HG03378 (cell line): ENCODE measurements at regions not wholly inside any gene's neighbourhood (a gene's known extent, or its start where the extent isn't known, plus 50 kb on each side); places are given as distances from the start of the nearest gene placed in this dataset.

Source experiments
- ATAC-seq: cut with Tn5 transposase; IDR thresholded peaks from one replicate; pipeline ENCODE4 v1.9.1; 2021; ENCODE audit warnings: mild to moderate bottlenecking, moderate library complexity; ENCODE audit not compliant: unreplicated experiment

GRCh38 chr13:67867206-67867605 is 637.1 kb upstream of the PCDH9 start:
- ATAC-seq = no peak

- ATAC-seq = no peak
These were observed 630.2 kb upstream of the PCDH9 start for GRCh38 chr13:67860315-67860714.

- no peak for ATAC-seq
These were observed 629.8 kb upstream of the PCDH9 start for GRCh38 chr13:67859904-67860303.

GRCh38 chr13:67857581-67858310 is 627.6 kb upstream of the PCDH9 start:
- ATAC-seq = no peak

- ATAC-seq = no peak
These were observed 626.8 kb upstream of the PCDH9 start for GRCh38 chr13:67856955-67857354.

- no peak for ATAC-seq
These were observed 625.7 kb upstream of the PCDH9 start for GRCh38 chr13:67855741-67856238.

DNA sequence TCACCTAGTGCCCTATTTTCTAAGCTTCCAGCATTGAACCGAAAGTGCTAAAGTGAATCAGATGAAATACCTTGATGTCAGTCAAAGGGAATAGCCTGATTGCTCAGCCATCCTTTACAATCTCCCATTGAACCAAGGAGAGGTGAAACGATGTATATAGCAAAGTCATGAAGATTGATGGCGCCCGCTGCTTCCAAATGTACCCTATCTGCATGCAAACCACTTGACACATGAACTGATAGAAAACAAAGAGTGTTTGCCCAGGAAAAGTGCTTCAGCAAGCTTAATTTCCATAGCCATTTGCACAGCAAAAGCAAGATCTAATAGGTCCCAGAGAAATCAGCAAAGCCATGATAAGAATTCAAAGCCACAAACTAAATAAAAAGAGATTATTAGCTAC is 624.9 kb upstream of the PCDH9 start:
- ATAC-seq = no peak

DNA sequence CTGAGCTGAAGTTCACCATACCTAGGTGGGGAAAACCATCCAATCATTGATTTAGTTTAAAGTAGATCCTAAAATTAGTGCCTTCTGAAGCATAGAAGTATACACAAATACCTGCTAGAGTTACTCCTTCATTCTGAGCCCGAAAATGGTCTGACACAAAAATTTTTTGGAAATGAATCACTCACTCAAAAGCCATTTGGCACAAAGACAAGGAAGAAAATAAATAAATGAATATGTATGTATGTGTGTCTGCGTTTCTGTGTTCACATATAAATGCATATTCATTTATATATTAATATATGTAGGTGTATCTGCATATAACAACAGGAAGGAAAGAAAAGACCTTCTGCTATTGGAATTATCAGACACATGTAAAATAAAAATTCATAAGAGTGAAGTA is 614.4 kb upstream of the PCDH9 start:
- ATAC-seq = no peak

DNA sequence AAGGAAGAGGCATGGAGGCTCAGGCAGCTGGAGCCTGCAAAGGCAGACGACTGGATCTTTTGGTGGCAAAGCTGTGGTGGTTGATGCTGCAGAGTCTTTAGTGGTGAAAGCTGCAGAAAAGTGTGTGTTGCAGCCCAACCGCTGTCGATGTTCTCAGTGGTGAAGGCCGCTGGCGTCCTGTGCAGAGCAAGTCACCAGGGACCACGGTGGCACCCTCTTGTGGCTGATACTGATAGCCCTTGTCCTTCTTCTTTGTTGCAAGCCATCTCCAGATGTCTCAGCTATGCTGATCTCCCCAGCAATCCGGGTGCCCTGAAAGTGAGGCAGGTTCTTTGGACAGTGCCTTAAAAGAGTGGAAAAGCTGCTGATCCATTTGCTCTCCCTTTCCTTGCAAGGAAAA is 610.9 kb upstream of the PCDH9 start:
- ATAC-seq = no peak

DNA sequence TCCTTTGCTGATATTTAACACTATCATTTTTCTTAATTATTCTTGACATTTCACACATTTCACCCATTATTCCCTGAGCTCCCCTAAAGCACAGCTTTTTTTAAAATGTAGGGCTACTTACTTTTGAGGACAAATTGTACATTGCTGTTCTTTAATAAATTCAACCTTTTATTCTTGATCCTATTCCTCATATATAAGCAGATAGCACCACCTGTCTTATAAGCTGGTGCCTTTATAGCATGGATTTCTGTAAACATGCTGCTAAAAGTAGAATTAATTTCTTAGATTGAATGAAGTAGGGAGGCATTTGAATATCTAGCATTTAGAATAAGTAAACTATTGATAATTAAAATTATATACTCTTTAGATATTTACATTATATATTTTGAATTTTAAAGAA is 603.4 kb upstream of the PCDH9 start:
- no peak for ATAC-seq

DNA sequence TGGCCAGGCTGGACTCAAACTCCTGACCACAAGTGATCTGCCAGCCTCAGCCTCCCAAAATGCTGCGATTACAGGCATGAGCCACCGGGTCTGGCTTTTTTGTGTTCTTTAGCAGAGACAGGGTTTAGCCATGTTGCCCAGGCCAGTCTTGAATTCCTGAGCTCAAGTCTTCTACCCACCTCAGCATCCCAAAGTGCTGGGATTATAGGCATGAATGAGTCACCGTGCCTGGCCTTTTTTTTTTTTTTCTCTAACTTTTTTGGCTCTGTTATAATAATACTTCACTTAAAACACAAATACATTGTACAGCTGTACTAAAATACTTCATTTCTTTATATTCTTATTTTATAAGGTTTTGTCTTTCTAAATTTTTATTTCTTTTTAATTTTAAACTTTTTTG is 599.5 kb upstream of the PCDH9 start:
- ATAC-seq = no peak

GRCh38 chr13:67827992-67828391 is 597.9 kb upstream of the PCDH9 start:
- ATAC-seq = no peak

GRCh38 chr13:67821606-67822005 is 591.5 kb upstream of the PCDH9 start:
- ATAC-seq = no peak

DNA sequence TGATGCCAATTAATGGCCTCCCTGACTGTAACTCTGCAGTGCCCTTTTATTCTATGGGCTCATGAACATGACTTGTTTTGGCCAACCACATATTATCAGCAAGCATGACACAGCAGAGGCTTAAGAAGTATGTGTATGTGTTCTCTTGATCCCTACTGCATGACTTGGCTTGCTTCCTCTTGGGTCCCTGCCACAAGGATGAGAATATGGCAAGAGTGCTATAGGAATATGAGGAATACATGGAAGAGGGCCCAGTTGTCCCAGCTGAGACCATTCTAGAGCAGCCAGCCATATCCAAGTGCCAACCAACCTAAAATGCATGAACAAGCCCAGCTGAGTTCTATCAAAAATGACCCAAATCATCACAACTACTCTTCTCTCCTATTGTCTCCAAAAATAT is 576.7 kb upstream of the PCDH9 start:
- no peak for ATAC-seq

- ATAC-seq = no peak
These were observed 573.0 kb upstream of the PCDH9 start for GRCh38 chr13:67803118-67803517.

GRCh38 chr13:67792151-67792676 is 562.1 kb upstream of the PCDH9 start:
- no peak for ATAC-seq

DNA sequence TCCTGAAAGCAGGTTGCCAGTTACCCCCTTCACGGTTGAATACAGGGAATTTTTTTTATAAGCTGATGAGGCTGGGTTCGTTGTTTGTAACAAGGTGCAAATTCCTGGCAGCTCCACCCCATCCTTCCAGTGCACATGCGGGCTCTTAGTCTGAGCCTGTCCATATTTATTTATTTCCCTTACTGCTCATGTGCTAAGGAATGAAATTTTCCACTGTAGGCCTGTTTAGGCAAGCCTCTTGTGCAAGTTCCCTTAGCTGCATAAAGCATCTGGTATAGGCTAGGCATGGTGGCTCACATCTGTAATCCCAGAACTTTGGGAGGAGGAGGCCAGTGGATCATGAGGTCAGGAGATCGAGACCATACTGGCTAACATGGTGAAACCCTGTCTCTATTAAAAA is 560.9 kb upstream of the PCDH9 start:
- no peak for ATAC-seq

GRCh38 chr13:67776151-67776550 is 546.0 kb upstream of the PCDH9 start:
- no peak for ATAC-seq

DNA sequence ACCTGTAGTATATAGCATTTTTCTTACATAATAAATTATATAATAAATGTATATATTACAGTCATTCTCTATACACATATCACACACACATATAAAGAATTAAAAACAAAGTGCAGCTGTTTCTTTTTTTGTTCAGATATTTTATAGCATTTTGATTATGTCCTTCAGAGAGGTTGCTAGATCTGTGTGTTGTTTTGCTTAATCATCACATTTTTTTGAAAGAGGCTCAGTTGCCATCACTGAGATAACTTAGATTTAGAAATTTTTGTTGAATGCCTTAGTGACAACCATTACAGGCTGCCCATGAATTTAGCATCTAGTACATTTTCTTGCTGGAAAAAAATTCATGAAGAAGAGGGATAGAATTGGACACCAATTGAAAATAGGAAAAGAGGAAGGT is 545.2 kb upstream of the PCDH9 start:
- ATAC-seq = no peak

GRCh38 chr13:67772807-67773453 is 542.8 kb upstream of the PCDH9 start:
- no peak for ATAC-seq

GRCh38 chr13:67771106-67771505 is 541.0 kb upstream of the PCDH9 start:
- no peak for ATAC-seq

DNA sequence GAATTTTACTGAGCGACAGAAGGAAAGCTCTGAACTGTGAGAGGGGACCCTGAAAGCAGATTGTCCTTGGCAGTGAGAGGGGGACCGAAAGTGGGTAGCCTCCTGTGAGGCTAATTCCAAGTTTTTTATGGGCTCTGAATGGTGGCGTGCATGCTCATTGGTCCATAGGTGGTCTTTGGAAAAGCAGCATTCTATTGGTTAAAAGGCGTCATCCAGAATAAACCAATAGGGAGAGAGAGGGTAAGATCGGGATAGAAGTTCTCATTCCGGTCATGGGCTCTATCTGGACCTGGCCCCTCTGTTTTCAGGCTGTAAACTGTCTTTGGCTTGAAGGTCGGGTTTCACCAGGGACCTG is 539.8 kb upstream of the PCDH9 start:
- no peak for ATAC-seq
